D721Med (cell line): ENCODE measurements at regions not wholly inside any gene's neighbourhood (a gene's known extent, or its start where the extent isn't known, plus 50 kb on each side); places are given as distances from the start of the nearest gene placed in this dataset.
"Not testable (repeated sequence)": the region's sequence is repeated elsewhere in the genome, so short reads cannot be mapped to it uniquely, and the experiment has no call there.

ENCODE experiments used
- DNase-seq: peaks from one replicate; pipeline ENCODE4 v3.0.0; 2011; ENCODE audit warnings: low spot score; ENCODE audit not compliant: insufficient read length
- FAIRE-seq: peaks from 2 replicates; lab custom pipeline; 2011; peaks lifted over from hg19 to GRCh38; lab: Jason Lieb, UNC
- TF ChIP-seq, protein P1 (sequence below): IDR thresholded peaks from 2 replicates; pipeline ENCODE4 v1.5.1; 2012; ENCODE audit warnings: mild to moderate bottlenecking, control low read depth; ENCODE audit not compliant: insufficient read depth; ENCODE audit errors: missing control alignments

DNA sequence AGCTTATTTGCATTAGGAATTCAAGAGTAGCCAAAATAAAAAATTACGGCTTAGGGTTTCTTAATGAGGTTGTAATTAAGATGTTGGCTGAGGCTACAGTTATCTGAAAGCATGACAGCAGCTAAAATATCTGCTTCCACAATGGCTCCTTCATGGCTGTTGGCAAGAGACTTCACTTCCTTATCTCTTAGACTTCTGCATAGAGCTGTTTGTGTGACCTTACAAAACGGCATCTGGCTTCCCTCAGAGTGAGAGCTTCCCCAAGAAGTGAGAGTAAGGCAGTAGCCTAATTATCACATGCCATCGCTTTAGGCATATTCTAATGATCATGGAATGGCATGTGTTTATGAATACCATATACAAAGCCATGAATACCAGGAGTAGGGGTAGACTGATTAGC lies 57.6 kb downstream of the CCDC59 start:
- FAIRE-seq (no peak), DNase-seq (no peak)
- TF ChIP-seq, protein P1, sequence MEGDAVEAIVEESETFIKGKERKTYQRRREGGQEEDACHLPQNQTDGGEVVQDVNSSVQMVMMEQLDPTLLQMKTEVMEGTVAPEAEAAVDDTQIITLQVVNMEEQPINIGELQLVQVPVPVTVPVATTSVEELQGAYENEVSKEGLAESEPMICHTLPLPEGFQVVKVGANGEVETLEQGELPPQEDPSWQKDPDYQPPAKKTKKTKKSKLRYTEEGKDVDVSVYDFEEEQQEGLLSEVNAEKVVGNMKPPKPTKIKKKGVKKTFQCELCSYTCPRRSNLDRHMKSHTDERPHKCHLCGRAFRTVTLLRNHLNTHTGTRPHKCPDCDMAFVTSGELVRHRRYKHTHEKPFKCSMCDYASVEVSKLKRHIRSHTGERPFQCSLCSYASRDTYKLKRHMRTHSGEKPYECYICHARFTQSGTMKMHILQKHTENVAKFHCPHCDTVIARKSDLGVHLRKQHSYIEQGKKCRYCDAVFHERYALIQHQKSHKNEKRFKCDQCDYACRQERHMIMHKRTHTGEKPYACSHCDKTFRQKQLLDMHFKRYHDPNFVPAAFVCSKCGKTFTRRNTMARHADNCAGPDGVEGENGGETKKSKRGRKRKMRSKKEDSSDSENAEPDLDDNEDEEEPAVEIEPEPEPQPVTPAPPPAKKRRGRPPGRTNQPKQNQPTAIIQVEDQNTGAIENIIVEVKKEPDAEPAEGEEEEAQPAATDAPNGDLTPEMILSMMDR, result no peak

DNA sequence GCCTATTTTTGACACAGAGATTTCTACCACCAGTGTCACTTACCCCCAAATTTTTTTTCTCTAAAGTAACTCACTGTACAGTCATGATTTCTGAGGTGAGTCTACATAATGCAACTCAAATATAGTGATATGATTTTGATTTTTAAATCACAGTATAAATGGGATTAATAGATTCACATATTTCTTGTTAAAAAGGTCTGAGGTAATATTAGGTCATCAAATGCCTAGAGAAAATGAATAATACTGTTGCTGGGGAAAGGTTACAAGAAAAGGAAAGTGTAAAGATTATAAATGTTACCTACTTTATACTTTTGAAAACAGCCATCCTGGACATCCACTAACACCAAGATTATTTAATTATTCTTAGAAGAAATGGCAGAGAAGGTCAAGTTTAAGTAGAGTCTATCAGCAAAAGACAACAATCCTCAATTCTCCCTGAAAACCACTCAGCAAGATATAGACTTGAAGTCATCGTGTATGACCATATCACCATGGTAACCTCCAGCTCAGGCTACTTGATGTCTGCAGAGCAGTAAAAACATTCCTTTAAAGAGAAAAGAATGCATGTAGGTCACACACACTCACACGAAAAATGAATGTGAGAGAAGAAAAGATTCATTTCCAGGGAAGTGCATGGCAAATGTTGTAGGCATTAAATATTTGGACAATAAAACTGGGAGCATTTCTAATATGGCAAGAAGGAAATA lies 58.7 kb downstream of the CCDC59 start:
- FAIRE-seq, result no peak
- TF ChIP-seq, protein P1, result no peak
- no peak for DNase-seq

DNA sequence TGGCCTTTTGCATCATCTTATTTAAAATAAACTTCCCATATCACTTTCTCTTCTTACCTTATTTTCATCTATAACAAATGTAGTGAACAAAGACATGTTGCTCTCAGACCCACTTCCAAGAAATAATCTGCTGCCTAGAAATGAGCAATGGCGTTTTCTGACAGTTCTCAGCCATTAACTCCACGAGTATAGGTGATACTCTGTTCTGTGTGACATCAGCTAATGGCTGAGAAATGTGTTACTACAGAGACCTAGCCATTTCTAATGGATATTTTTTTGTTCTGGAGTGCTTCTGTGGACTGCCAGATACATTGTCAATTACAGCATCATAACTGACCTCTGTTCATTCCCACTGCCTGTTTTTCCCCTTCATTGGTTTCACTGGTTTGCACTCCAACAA lies 67.8 kb downstream of the CCDC59 start:
- TF ChIP-seq, protein P1, result no peak
- no peak for FAIRE-seq
- no peak for DNase-seq

DNA sequence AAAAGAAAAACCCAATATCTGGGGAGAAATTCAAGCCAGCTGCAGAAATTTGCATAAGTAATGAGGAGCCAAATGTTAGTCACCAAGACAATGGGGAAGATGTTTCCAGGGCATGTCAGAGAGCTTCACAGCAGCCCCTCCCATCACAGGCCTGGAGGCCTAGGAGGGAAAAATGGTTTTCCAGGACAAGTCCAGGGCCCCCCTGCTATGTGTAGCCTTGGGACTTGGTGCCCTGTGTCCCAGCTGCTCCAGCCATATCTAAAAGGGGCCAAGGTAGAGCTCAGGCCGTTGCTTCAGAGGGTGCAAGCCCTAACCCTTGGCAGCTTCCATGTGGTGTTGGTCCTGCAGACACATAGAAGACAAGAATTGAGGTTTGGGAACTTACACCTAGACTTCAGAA lies 76.9 kb downstream of the CCDC59 start:
- DNase-seq, FAIRE-seq: not testable (repeated sequence)

DNA sequence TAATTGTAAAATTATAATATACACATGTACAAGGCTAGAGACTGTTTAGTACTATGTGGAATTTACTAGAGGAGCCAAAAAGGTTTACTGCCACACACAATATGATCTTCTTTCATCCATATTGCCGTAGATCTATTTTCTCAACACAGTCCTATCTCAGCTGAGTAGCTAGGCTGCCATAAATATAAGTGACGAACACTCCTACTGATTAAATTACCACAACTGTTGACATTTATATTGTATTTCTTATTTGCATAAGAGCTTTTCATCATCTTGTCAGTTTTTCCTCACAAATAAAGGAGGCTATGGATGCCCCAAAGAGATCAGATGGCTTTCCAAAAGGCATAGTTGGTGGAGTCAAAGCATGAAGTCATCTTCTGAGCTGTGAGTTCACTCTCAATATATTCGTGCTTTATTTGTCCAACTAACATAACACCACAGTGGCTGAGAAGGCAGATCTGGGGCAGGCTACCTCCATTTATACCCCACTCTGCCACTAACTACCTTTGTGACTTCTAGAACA lies 78.6 kb downstream of the CCDC59 start:
- FAIRE-seq (no peak), DNase-seq (no peak)
- TF ChIP-seq, protein P1, result no peak

DNA sequence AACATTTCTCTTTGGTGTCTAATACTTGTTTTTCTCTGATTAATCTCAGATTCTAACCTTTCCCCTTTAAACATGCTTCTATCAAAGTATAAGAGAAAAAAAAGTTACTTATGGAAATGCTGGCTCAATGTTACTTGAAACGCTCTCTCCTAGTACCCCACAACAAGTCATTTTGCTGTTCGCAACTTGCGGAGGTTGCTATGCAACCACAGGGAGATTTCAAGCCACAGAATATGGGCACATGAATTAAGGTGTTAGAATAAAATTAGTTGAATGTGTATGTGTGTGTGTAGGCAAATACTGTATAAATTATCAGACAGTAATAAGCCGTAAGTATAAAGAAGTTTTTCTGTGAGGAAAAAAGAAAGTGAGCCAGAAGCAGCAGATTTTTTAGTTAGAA lies 80.6 kb downstream of the CCDC59 start:
- TF ChIP-seq, protein P1, result no peak
- no peak for FAIRE-seq
- no peak for DNase-seq

DNA sequence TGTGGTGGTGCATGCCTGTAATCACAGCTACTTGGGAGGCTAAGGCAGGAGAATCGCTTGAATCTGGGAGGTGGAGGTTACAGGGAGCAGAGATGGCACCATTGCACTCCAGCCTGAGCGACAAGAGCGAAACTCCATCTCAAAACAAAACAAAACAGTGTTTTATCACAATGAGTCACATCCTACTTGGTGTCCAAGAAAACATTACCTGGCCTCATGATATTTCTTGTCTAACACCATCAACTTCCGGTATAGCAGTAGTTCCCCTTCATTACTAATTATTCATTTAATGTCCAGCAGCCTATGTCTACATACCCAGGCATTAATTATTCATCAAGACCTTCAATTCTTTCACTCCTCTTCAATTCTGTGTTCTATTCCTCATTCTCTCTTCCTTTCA lies 115.5 kb downstream of the CCDC59 start:
- FAIRE-seq (no peak), DNase-seq (no peak)
- TF ChIP-seq, protein P1, result no peak

DNA sequence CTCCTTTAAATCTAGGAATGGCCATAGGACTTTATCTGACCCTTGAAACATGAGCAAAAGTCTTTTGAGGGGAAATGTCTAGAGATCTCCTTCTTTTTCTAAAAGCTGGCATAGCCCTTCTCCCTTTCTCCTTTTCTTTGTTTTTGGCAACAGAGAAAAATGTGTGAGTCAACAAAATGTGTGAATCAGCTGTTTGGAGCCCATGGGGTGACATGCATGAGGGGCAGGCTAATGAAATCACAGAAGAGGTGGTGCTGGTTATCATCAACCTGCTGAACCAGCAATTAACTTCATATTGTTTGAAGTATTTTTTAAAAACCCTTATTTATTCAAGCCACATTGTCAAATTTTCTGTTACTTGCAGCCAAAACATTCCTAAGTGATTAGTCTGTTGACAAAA lies 132.3 kb downstream of the CCDC59 start:
- no peak for DNase-seq
- no peak for FAIRE-seq
- TF ChIP-seq, protein P1, result no peak
